Islet precursor cell (in vitro differentiated cells): ENCODE measurements at regions not wholly inside any gene's neighbourhood (a gene's known extent, or its start where the extent isn't known, plus 50 kb on each side); places are given as distances from the start of the nearest gene placed in this dataset.
A peak's percentile ranks its signal among the peaks of the same experiment; 100 is the strongest.

Experiments used
- DNase-seq: peaks from one replicate; pipeline ENCODE4 v3.0.0-alpha.2; 2018

GRCh38 chr5:74109344-74109743 lies 483.3 kb downstream of the ARHGEF28 start:
- no peak for DNase-seq

- DNase-seq: no peak
Observed at GRCh38 chr5:74107899-74108298, 481.9 kb downstream of the ARHGEF28 start.

GRCh38 chr5:74105126-74105780 lies 479.3 kb downstream of the ARHGEF28 start:
- no peak for DNase-seq

- DNase-seq: no peak
Observed at GRCh38 chr5:74103131-74104023, 477.4 kb downstream of the ARHGEF28 start.

DNA sequence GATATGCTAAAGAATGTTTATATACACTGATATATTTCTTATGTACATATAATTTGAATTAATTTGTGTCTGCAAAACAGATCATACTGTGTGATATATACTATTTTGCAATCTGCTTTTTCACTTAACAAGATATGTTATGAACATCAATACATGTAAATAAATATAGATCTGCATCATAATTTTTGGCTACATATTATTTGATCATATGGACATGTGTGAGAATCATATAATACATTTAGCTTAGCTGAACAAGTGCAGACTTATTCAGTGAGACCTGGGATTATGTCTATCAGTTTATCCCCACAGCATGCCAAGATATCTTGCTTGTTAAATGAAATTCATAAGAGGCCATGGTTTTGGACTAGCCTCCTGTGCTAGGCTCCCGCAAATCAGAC lies 474.3 kb downstream of the ARHGEF28 start:
- no peak for DNase-seq

GRCh38 chr5:74099538-74100267 lies 473.7 kb downstream of the ARHGEF28 start:
- DNase-seq: no peak

- DNase-seq: no peak
Observed at GRCh38 chr5:74098941-74099340, 472.9 kb downstream of the ARHGEF28 start.

- DNase-seq: no peak
Observed at GRCh38 chr5:74098456-74098855, 472.5 kb downstream of the ARHGEF28 start.

DNA sequence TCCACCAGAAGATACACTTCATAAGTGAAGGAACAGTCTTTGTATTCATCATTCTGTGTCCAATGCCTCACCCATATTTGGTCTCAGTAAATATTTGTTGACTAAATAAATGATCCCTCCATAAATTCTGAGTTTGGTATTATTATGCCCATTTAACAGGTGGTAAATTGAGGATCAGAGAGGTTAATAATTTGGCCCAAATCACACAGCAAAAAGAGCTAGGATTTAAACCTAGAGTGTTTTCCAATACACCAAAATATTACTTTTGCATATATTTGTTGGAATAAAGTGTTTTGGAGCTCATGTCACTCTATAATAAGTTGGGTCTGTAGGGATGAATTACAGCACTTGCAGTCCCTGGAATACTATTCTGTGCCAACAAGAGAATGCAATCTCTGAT lies 470.3 kb downstream of the ARHGEF28 start:
- no peak for DNase-seq

DNA sequence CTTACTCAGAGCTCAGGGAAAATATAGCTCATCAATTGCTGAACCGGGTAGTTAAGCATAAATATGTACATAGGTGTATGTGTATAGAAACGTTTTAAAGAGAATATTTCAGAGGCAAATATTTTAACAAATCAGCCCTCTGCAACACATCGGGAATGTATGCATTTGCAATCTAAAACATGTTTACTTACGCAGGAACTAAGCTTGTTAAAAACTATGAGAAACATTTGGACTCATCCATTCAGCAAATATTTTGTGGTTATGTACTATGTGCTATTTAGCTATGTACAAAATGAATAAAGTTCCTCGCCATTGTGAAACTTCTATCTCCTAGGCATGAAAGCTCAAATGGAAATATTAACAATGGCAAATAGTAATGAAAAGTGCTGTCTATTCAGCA lies 469.9 kb downstream of the ARHGEF28 start:
- no peak for DNase-seq

DNA sequence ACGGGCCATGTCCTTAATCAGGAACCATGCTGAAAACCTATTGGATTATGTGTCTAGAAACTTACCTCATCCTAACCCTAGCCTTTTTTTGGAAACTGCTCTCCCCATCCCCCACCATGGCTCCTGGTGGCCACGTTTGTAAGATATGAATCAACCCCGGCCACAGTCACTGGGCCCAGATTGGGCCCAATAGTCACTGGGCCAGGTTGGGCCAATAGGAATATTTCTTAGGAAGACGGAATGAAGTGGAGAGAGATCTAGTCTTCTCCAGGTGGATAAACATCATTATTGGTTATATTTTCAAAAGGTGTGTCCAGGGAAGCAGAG lies 468.7 kb downstream of the ARHGEF28 start:
- no peak for DNase-seq

DNA sequence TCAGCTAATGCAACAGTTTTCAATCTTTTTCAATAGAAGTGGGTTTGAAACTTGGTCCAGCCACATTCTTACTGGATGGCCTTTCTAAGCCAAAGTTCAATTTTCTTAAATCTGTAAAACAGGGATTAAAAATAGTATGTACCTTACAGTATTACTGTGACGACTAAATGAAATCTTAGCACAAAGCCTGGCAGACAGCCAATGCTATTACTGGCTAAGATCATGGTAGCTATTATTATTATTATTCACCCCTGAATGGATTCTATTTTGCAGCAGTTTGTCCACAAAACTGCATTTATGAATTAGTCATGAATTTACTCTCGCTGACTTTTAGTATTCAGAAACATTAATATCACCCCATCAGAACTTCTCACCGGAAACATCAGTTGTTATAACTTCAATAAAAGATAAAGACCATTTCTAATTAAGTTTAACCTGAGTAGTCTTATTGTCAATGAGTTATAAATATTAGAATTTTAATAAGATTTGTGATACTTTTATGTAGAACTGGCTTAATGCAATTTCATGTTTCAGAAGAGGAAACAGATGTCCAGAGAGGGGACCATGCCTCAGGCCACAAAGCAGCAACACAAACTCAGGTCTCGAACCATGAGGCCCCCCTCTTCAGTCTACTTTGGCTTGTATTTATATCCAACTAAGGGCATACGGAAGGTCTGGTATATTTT lies 468.2 kb downstream of the ARHGEF28 start:
- DNase-seq: no peak

- no peak for DNase-seq
Observed at GRCh38 chr5:74093561-74093960, 467.6 kb downstream of the ARHGEF28 start.

DNA sequence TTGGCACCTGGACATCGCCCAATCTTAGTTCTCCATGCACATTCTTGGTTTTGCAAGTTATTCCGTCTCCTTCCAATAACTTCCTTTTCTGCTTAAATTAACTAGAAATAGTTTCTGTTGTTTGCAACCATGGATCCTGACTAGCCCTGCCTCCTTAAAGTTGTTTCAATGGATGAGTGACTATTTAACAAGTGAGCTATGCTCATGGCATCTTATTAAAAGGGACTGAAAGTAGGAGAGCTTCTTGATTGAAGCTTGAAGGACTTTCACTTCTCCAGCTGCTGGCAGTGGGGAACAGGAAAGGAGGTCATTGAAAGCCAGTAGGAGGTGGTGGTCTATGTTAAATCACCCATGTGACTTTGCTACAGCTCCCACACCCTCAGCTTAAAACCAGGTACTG lies 466.8 kb downstream of the ARHGEF28 start:
- DNase-seq: no peak

- DNase-seq: peak; percentile 59
Observed at GRCh38 chr5:74085782-74086181, 459.8 kb downstream of the ARHGEF28 start.

- DNase-seq: peak; percentile 96
Observed at GRCh38 chr5:74085186-74085585, 459.2 kb downstream of the ARHGEF28 start.

GRCh38 chr5:74083096-74083791 lies 457.2 kb downstream of the ARHGEF28 start:
- DNase-seq: no peak

DNA sequence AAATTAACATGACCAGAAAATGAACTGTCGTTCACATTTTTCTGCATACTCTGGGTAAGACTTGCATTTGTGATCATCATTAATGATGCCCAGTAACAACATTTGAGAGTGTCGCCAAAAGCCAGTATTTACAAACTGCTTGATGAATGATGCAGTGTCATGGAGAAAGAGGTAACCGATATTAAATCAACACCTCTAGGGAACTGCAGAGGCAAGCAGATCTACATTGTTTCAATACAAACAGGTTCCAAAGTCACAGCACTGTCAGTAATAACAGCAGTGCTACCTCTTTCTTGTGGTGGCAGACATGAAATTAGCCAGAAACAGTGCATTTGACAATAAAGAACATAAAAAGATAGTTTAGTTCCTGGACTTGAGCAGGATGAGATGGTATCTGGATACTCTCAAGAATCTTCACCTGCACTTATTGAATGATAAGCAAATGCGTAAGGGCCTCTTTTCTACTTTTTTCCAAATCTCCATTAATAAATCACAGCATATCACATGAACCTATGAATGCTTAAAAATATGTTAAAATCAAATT lies 456.6 kb downstream of the ARHGEF28 start:
- no peak for DNase-seq

GRCh38 chr5:74081126-74081525 lies 455.1 kb downstream of the ARHGEF28 start:
- DNase-seq: no peak

- DNase-seq: no peak
Observed at GRCh38 chr5:74079971-74080556, 454.1 kb downstream of the ARHGEF28 start.
